T-helper 17 cell (primary cell): ENCODE measurements at regions not wholly inside any gene's neighbourhood (a gene's known extent, or its start where the extent isn't known, plus 50 kb on each side); places are given as distances from the start of the nearest gene placed in this dataset.

Experiments
- ATAC-seq: fragments of 150-1000 bp; cut with Tn5 transposase; 2 replicates; pipeline ENCODE4 v1.10.0; 2021; ENCODE audit warnings: mild to moderate bottlenecking, moderate library complexity
- DNase-seq, 3 donors: peaks; one replicate each; pipeline versions ENCODE4 v3.0.0 to v3.0.0-alpha.2; 2020 to 2021
- H3K9me3 ChIP-seq: one replicate; pipeline ENCODE4 v1.7.0; 2013; ENCODE audit warnings: low read length, mild to moderate bottlenecking; ENCODE audit not compliant: control insufficient read depth, poor library complexity, severe bottlenecking
- H3K27ac Mint-ChIP-seq: one replicate; pipeline ENCODE4 v1.8.0; 2022; ENCODE audit warnings: mild to moderate bottlenecking, moderate library complexity, mixed read lengths
- H3K27me3 Mint-ChIP-seq: one replicate; pipeline ENCODE4 v1.8.0; 2022; ENCODE audit warnings: mixed read lengths
- H3K36me3 Mint-ChIP-seq: one replicate; pipeline ENCODE4 v1.8.0; 2022; ENCODE audit warnings: low read depth, mixed read lengths
- H3K4me1 Mint-ChIP-seq: one replicate; pipeline ENCODE4 v1.8.0; 2022; ENCODE audit warnings: mild to moderate bottlenecking, mixed read lengths
- H3K4me3 Mint-ChIP-seq: one replicate; pipeline ENCODE4 v1.8.0; 2022; ENCODE audit warnings: mild to moderate bottlenecking, moderate library complexity, mixed read lengths

GRCh38 chr13:50724913-50725312 is 118.6 kb downstream of the DLEU7 start:
- Mint-ChIP-seq H3K4me3 (no peak overlapping the region), H3K4me1 (no peaks in the 10 kb centered on the region), H3K27me3 (no peaks in the 10 kb centered on the region), H3K27ac (no peak overlapping the region), H3K36me3 (no peaks in the 10 kb centered on the region)
- no peaks in the 10 kb centered on the region for H3K9me3 ChIP-seq
- no peak for ATAC-seq
- DNase-seq, result no peak

GRCh38 chr13:50726164-50726563 is 117.3 kb downstream of the DLEU7 start:
- H3K36me3 Mint-ChIP-seq, result no peaks in the 10 kb centered on the region
- no peaks in the 10 kb centered on the region for H3K9me3 ChIP-seq
- no peak overlapping the region for H3K4me3 Mint-ChIP-seq
- H3K27me3 Mint-ChIP-seq, result no peaks in the 10 kb centered on the region
- no peaks in the 10 kb centered on the region for H3K4me1 Mint-ChIP-seq
- DNase-seq, result no peak
- H3K27ac Mint-ChIP-seq, result no peak overlapping the region
- no peak for ATAC-seq

GRCh38 chr13:50729177-50729576 is 114.3 kb downstream of the DLEU7 start:
- Mint-ChIP-seq H3K4me3 (no peak overlapping the region), H3K4me1 (peaks cover 7% of the 10 kb centered on the region), H3K27ac (no peak overlapping the region), H3K27me3 (no peaks in the 10 kb centered on the region), H3K36me3 (no peaks in the 10 kb centered on the region)
- ATAC-seq (no peak), DNase-seq (no peak)
- no peaks in the 10 kb centered on the region for H3K9me3 ChIP-seq

- DNase-seq, result no peak
Observed at GRCh38 chr13:50730496-50731351, 112.8 kb downstream of the DLEU7 start.

GRCh38 chr13:50731400-50731799 is 112.1 kb downstream of the DLEU7 start:
- DNase-seq (no peak), ATAC-seq (no peak)
- peaks cover 7% of the 10 kb centered on the region for H3K4me1 Mint-ChIP-seq
- H3K9me3 ChIP-seq, result no peaks in the 10 kb centered on the region
- no peak overlapping the region for H3K4me3 Mint-ChIP-seq
- peak overlapping the region; percentile 29 for H3K27ac Mint-ChIP-seq
- no peaks in the 10 kb centered on the region for H3K27me3 Mint-ChIP-seq
- H3K36me3 Mint-ChIP-seq, result no peaks in the 10 kb centered on the region

More at GRCh38 chr13:50730496-50731351, 112.8 kb downstream of the DLEU7 start:
- no peaks in the 10 kb centered on the region for H3K27me3 Mint-ChIP-seq
- ATAC-seq, result no peak
- no peak overlapping the region for H3K4me3 Mint-ChIP-seq
- no peak overlapping the region for H3K27ac Mint-ChIP-seq
- no peaks in the 10 kb centered on the region for H3K36me3 Mint-ChIP-seq
- peaks cover 7% of the 10 kb centered on the region for H3K4me1 Mint-ChIP-seq
- H3K9me3 ChIP-seq, result no peaks in the 10 kb centered on the region

GRCh38 chr13:50732712-50733111 is 110.8 kb downstream of the DLEU7 start:
- H3K27ac Mint-ChIP-seq, result no peak overlapping the region
- peaks cover 7% of the 10 kb centered on the region for H3K4me1 Mint-ChIP-seq
- H3K36me3 Mint-ChIP-seq, result no peaks in the 10 kb centered on the region
- DNase-seq (no peak), ATAC-seq (no peak)
- no peaks in the 10 kb centered on the region for H3K9me3 ChIP-seq
- no peak overlapping the region for H3K4me3 Mint-ChIP-seq
- H3K27me3 Mint-ChIP-seq, result no peaks in the 10 kb centered on the region

DNA sequence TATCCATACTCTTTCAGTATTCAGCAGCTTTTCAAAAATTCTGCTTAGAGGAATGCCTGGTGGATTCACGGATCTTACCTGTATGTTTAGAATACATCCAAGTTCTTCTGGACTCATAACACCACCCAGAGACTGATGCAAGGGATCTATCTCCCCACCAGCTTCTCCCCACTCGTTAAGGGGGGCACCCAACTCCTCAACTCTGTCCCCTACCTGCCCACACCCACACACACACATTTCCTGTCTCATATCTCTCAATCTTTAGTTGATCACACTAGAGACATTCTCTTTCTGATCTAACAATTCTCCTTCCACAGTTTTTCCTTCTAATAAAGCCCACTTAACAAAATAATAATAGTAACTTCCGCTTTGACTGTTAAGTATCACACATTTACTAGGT is 110.1 kb downstream of the DLEU7 start:
- no peaks in the 10 kb centered on the region for H3K9me3 ChIP-seq
- Mint-ChIP-seq H3K4me3 (no peak overlapping the region), H3K27me3 (no peaks in the 10 kb centered on the region), H3K36me3 (no peaks in the 10 kb centered on the region), H3K4me1 (peaks cover 7% of the 10 kb centered on the region), H3K27ac (no peak overlapping the region)
- DNase-seq (no peak), ATAC-seq (no peak)

DNA sequence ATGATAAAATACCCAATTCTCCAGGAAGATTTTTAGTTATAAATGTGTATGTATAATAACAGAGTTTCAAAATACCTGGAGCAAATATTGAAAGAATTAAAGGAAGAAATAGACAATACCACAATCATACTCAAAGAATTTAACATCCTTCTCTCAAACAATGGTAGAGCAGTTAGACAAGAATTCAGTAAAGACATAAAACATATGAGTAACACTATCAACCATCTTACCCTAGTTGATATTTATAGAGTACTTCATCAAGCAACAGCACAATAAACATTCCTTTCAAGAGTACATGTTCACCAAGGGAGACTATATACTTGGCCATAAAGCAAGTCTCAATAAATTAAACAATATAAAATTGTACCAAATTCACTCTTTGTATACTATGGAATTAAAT is 108.4 kb downstream of the DLEU7 start:
- H3K9me3 ChIP-seq, result no peaks in the 10 kb centered on the region
- no peak overlapping the region for H3K4me3 Mint-ChIP-seq
- H3K36me3 Mint-ChIP-seq, result no peaks in the 10 kb centered on the region
- ATAC-seq (no peak), DNase-seq (no peak)
- H3K27me3 Mint-ChIP-seq, result no peaks in the 10 kb centered on the region
- H3K4me1 Mint-ChIP-seq, result peaks cover 7% of the 10 kb centered on the region
- H3K27ac Mint-ChIP-seq, result no peak overlapping the region

DNA sequence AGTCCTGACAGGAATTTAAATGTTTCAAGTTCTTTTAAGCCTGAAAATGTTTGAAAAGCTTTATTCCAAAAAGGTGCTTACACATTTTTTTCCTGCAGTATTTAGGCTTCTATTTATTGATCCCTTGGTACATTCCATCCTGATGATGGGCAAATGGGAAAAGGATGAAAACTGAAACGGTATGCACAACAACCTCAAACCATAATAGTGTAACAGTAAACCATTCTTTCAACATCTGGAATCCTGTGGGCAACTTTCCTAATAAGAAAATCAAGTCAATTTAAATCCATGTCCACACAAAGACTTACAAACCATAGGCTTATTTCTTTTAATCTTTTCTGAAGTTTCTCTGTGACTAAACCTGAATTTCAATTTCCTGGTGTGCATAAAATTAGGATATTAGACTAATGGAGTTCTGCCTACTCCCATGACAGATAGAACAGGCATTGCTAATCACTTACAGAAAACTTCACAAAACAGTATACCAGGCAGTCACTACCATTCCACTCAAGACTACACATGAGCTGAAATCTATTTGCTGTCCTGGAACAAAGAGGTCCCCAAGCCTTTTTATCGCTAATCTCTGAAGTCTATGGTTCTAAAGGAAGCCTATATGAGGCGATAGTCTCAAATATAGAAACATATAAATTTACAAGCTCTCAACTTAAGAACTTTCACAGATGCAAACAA is 103.3 kb downstream of the DLEU7 start:
- Mint-ChIP-seq H3K27me3 (no peaks in the 10 kb centered on the region), H3K4me1 (no peaks in the 10 kb centered on the region), H3K36me3 (no peaks in the 10 kb centered on the region), H3K4me3 (no peak overlapping the region), H3K27ac (no peak overlapping the region)
- H3K9me3 ChIP-seq, result no peaks in the 10 kb centered on the region
- ATAC-seq (no peak), DNase-seq (no peak)

GRCh38 chr13:50742353-50742752 is 101.1 kb downstream of the DLEU7 start:
- Mint-ChIP-seq H3K27me3 (no peaks in the 10 kb centered on the region), H3K36me3 (no peaks in the 10 kb centered on the region), H3K27ac (no peak overlapping the region), H3K4me3 (no peak overlapping the region), H3K4me1 (no peaks in the 10 kb centered on the region)
- DNase-seq, result no peak
- no peaks in the 10 kb centered on the region for H3K9me3 ChIP-seq
- no peak for ATAC-seq

DNA sequence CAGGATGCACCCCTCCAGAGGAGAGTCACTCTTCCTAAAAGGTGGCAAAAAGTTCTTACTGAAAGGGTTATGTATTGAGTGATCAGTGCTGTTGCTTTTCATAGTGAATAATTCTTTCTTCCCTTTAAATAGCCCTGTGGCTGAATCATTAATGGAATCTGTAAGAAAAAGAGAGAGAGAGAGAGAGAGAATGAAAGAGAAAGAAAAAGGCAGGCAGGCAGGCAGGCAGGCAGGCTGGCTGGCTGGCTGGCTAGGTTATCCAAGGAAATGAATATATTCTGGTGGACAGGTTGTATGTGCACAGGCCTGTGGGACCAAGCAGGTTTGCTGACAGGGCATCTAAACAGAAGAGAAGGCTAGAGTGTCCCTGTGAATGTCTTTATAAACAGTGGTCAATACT is 100.5 kb downstream of the DLEU7 start:
- H3K27ac Mint-ChIP-seq, result no peak overlapping the region
- no peaks in the 10 kb centered on the region for H3K27me3 Mint-ChIP-seq
- no peak for ATAC-seq

DNA sequence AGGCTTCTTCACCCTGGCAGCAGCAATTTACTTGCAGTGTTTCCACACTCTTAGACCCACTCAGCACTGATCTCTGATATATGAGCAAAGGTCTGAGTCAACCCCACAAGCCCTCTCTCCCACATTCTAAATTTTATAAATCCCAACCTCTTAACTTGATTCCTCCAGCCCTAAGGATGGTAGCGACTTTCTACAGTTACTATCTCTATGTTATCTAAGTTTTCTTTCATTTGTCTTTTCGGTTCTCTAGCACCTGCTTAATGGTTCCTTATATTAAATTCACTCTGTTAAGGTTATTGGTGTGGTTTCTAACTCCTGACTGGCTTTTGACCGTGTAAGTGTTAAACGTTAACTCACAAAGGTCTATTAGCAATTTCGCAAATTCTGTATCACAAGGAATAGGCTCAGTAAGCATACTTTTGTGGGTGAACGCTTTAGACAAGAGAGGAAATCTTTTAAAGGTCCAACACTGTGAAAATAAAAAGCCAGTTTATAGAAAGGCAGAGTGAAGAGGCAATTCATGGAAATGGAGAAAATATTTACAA is 99.3 kb downstream of the DLEU7 start:
- ATAC-seq (no peak), DNase-seq (no peak)
- no peaks in the 10 kb centered on the region for H3K36me3 Mint-ChIP-seq
- H3K4me1 Mint-ChIP-seq, result no peaks in the 10 kb centered on the region
- no peaks in the 10 kb centered on the region for H3K9me3 ChIP-seq
- H3K27ac Mint-ChIP-seq, result no peak overlapping the region
- no peaks in the 10 kb centered on the region for H3K27me3 Mint-ChIP-seq
- H3K4me3 Mint-ChIP-seq, result no peak overlapping the region

More for the DNA sequence above, 100.5 kb downstream of the DLEU7 start:
- Mint-ChIP-seq H3K36me3 (no peaks in the 10 kb centered on the region), H3K4me1 (no peaks in the 10 kb centered on the region), H3K4me3 (no peak overlapping the region)
- DNase-seq, result no peak
- no peaks in the 10 kb centered on the region for H3K9me3 ChIP-seq

DNA sequence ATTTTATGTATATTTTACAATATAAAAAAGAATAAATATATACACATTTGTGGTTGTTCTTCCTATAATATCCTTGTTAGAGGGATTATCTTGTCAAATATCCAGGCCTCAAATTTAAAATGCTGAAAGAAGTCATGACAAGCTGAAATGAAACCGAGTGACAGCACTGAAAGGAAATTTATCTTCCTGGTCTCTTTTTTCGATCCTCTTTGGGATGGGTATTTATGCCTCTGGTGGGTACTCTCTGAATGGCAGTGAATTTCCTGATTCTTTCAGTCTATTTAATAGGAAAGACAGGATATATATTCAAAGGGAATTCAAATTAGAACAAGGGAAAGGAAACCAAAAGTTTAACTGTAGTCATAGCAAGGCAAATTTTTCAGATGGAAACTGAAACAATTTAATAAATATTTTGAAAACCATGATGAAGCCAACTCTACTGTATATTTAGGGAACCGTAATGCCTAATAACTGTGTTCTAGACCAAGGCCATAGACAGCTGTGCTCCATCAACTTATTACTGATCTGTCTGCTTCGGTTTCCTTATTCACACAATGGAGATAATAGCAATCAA is 97.9 kb downstream of the DLEU7 start:
- H3K36me3 Mint-ChIP-seq, result no peaks in the 10 kb centered on the region
- H3K4me3 Mint-ChIP-seq, result no peak overlapping the region
- no peak for DNase-seq
- H3K27me3 Mint-ChIP-seq, result no peaks in the 10 kb centered on the region
- no peak for ATAC-seq
- no peaks in the 10 kb centered on the region for H3K9me3 ChIP-seq
- peaks cover 2% of the 10 kb centered on the region for H3K4me1 Mint-ChIP-seq
- H3K27ac Mint-ChIP-seq, result no peak overlapping the region
